Ascending aorta (tissue), 2 donors: ENCODE measurements at regions not wholly inside any gene's neighbourhood (a gene's known extent, or its start where the extent isn't known, plus 50 kb on each side); places are given as distances from the start of the nearest gene placed in this dataset.
A peak's percentile ranks its signal among the peaks of the same experiment; 100 is the strongest.

Experiments
- DNase-seq, 2 donors: peaks; one replicate each; pipeline ENCODE4 v3.0.0-alpha.2; 2019; ENCODE audit warnings: low spot score in 2 of 2
- H3K27ac ChIP-seq, 2 donors: fragments of 200-600 bp; sonication (generic); one replicate each; pipeline ENCODE4 v1.5.1; 2016 to 2017; ENCODE audit warnings: mild to moderate bottlenecking in 1 of 2
- H3K27me3 ChIP-seq: fragments of 200-600 bp; sonication (generic); one replicate; pipeline ENCODE4 v1.5.1; 2017
- H3K36me3 ChIP-seq, 2 donors: fragments of 200-600 bp; sonication (generic); one replicate each; pipeline ENCODE4 v1.5.1; 2016
- H3K4me1 ChIP-seq, 2 donors: fragments of 200-600 bp; sonication (generic); one replicate each; pipeline ENCODE4 v1.5.1; 2016 to 2017; ENCODE audit warnings: mild to moderate bottlenecking in 1 of 2
- H3K4me3 ChIP-seq, 2 donors: fragments of 200-600 bp; sonication (generic); one replicate each; pipeline ENCODE4 v1.5.1; 2016 to 2017; ENCODE audit warnings: mild to moderate bottlenecking in 1 of 2
- H3K9me3 ChIP-seq, 2 donors: fragments of 200-600 bp; sonication (generic); one replicate each; pipeline ENCODE4 v1.5.1; 2016
- CTCF ChIP-seq, 3 experiments: fragments of 200-600 bp in 2 of 3; fragments of 450-650 bp in 1 of 3; sonication (generic) in 2 of 3; IDR thresholded peaks; one replicate each; pipeline ENCODE4 v1.5.1; 2016 to 2019; ENCODE audit warnings: antibody characterized with exemption in 3 of 3, mild to moderate bottlenecking in 1 of 3, moderate library complexity in 1 of 3
- intact Hi-C: fragments of 100-400 bp; cut with DNase I; formaldehyde crosslinking; loops from one replicate; pipeline ENCODE4 v1.15.1; 2023

- intact Hi-C loops = no loop called here
- Histone ChIP-seq H3K4me3 (no peak overlapping the region), H3K36me3 (no peaks in the 10 kb centered on the region), H3K27me3 (no peaks in the 10 kb centered on the region), H3K4me1 (peaks cover 0 to 2% of the 10 kb centered on the region in 2 donors), H3K9me3 (no peaks in the 10 kb centered on the region), H3K27ac (peak overlapping the region in 1 of 2 donors; percentile 7)
- no peak for DNase-seq
- no peak for TF ChIP-seq CTCF (IDR thresholded peaks at IDR 0.05)
Observed at GRCh38 chr5:74073257-74073656, 447.3 kb downstream of the ARHGEF28 start.

GRCh38 chr5:74072646-74073045 lies 446.6 kb downstream of the ARHGEF28 start:
- no peaks in the 10 kb centered on the region for H3K27me3 ChIP-seq
- peak overlapping the region in 1 of 2 donors; percentile 7 for H3K27ac ChIP-seq
- no peak overlapping the region for H3K4me3 ChIP-seq
- no peaks in the 10 kb centered on the region for H3K36me3 ChIP-seq
- TF ChIP-seq CTCF (IDR thresholded peaks at IDR 0.05) = no peak
- H3K9me3 ChIP-seq = no peaks in the 10 kb centered on the region
- no peak for DNase-seq
- intact Hi-C loops = no loop called here
- H3K4me1 ChIP-seq = peaks cover 0 to 2% of the 10 kb centered on the region in 2 donors

- intact Hi-C loops = no loop called here
- Histone ChIP-seq H3K9me3 (no peaks in the 10 kb centered on the region), H3K4me1 (peaks cover 0 to 2% of the 10 kb centered on the region in 2 donors), H3K36me3 (no peaks in the 10 kb centered on the region), H3K4me3 (no peak overlapping the region), H3K27ac (no peak overlapping the region), H3K27me3 (no peaks in the 10 kb centered on the region)
- TF ChIP-seq CTCF (IDR thresholded peaks at IDR 0.05) = no peak
- no peak for DNase-seq
Observed at GRCh38 chr5:74070766-74071165, 444.8 kb downstream of the ARHGEF28 start.

- intact Hi-C loops = no loop called here
- no peak overlapping the region for H3K27ac ChIP-seq
- no peak for DNase-seq
Observed at GRCh38 chr5:74069741-74070140, 443.7 kb downstream of the ARHGEF28 start.

GRCh38 chr5:74067748-74068541 lies 441.9 kb downstream of the ARHGEF28 start:
- no peak overlapping the region for H3K4me3 ChIP-seq
- H3K36me3 ChIP-seq = no peaks in the 10 kb centered on the region
- H3K4me1 ChIP-seq = peaks cover 0 to 2% of the 10 kb centered on the region in 2 donors
- intact Hi-C loops = no loop called here
- no peak for TF ChIP-seq CTCF (IDR thresholded peaks at IDR 0.05)
- no peaks in the 10 kb centered on the region for H3K9me3 ChIP-seq
- H3K27me3 ChIP-seq = no peaks in the 10 kb centered on the region
- DNase-seq = no peak
- peak overlapping the region in 1 of 2 donors; percentile 4 for H3K27ac ChIP-seq

More at GRCh38 chr5:74069741-74070140, 443.7 kb downstream of the ARHGEF28 start:
- peaks cover 0 to 2% of the 10 kb centered on the region in 2 donors for H3K4me1 ChIP-seq
- H3K36me3 ChIP-seq = no peaks in the 10 kb centered on the region
- no peaks in the 10 kb centered on the region for H3K27me3 ChIP-seq
- TF ChIP-seq CTCF (IDR thresholded peaks at IDR 0.05) = no peak
- H3K9me3 ChIP-seq = no peaks in the 10 kb centered on the region
- no peak overlapping the region for H3K4me3 ChIP-seq
